ENCODE measurements at regions not wholly inside any gene's neighbourhood (a gene's known extent, or its start where the extent isn't known, plus 50 kb on each side); places are given as distances from the start of the nearest gene placed in this dataset.

- TF ChIP-seq CTCF (IDR thresholded peaks at IDR 0.05) = no peak
- no peak for TF ChIP-seq EZH2 (IDR thresholded peaks at IDR 0.05; ENCODE audit: borderline replicate concordance, insufficient read depth, low read depth, low read length, poor library complexity, severe bottlenecking)
Observed at GRCh38 chr12:59240048-59240447, 319.7 kb upstream of the LRIG3 start.

Data from B cell (primary cell).